Midbrain (tissue), 1 donor: ENCODE measurements at regions not wholly inside any gene's neighbourhood (a gene's known extent, or its start where the extent isn't known, plus 50 kb on each side); places are given as distances from the start of the nearest gene placed in this dataset.
"Not testable (repeated sequence)": the region's sequence is repeated elsewhere in the genome, so short reads cannot be mapped to it uniquely, and the experiment has no call there.

Experiments
- DNase-seq: peaks from one replicate; lab custom pipeline; 2025; lab: John Stamatoyannopoulos, UW

DNA sequence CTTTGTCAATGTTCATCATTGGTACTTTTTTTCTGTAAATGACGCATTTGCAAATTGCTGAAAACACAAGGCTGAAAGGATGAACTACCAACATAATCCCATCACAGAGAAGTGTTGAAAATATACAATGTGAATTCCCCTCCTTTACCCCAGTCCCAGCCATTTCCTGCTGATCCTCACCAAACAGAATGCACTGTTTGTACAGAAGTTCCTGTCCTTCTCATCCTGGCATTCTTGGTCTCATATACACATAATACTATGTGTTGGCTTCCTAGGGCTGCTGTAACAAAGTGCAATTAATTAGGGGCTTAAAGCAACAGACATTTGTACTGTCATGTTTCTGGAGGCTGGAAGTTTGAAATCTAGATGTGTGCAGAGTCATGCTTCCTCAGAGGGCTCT is 836.2 kb upstream of the MGAT4C start:
- DNase-seq, result no peak

GRCh38 chr12:87086118-87086891 is 830.1 kb upstream of the MGAT4C start:
- no peak for DNase-seq

DNA sequence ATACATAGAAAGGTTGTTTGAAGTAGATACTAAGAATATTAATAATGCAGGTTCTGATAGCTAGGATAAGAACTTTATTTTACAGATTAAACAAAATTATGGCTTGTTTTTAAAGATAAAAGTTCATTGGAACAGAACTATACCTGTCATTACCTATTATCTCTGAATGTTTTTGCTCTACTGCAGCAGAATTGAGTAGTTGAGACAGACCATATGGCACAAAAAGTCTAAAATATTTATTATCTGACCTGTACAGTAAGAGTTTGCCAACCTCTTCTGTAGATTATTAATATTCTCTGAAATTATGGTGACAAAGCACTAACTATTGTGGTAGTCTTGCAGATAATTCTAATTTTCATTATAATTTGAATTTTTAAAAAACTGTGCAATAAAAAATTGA is 829.1 kb upstream of the MGAT4C start:
- DNase-seq, result no peak

DNA sequence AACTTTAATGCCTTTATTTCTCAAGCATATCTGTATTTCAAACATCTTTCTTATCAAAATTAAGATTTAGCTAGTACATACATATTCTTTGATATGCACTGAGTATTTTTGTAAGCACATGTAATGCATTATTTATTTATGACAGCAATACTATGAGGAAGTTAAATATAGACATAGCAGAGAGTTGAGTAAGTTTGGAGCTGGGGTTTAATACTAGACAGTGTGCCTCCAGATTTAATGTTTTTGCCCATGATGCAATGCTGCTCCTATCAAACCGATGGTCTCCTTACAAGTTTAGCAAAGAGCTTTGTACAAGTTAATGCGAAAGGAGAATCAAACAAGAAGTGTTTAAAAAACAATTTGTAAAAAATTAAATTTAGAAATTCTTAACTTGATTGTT is 826.6 kb upstream of the MGAT4C start:
- no peak for DNase-seq

DNA sequence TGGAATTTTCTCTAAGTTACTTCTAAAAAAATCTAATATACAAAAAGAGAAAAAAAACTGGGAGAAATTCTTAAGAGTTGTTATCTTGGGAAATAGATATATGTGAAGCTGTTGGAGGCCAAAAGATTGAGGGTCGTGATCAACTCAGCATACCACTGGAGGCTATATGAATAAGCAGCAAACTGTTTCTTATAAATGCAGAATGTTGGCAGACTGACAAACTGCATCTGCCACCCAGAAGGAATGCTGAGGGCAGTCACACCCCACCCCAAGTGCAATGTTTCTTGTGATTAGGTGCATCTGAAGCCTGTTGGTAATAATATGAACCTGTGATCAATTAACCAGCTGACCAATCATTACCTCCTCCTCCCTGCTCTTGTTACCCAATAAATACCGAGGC is 818.6 kb upstream of the MGAT4C start:
- DNase-seq, result no peak

GRCh38 chr12:87066326-87066725 is 810.1 kb upstream of the MGAT4C start:
- no peak for DNase-seq

- no peak for DNase-seq
These were observed 803.0 kb upstream of the MGAT4C start for GRCh38 chr12:87059231-87059630.

- DNase-seq, result no peak
These were observed 798.0 kb upstream of the MGAT4C start for GRCh38 chr12:87054226-87054625.

GRCh38 chr12:87051621-87052020 is 795.4 kb upstream of the MGAT4C start:
- no peak for DNase-seq

DNA sequence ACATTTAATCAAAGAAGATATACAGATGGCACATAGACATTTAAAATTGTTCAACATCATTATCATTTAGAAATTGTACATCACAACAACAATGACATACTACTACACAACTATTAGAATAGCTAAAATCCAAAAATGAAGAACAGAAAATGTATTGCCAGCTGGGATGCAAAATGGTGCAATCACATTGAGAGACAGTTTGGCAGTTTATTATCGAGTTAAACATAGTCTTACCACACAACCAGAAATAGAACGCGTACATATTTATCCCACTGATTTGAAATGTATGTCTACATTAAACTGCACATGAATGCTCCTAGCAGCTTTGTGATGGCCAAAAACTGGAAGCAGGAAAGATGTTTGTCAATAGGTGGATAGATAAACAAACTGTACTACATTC is 791.5 kb upstream of the MGAT4C start:
- no peak for DNase-seq

- DNase-seq, result no peak
These were observed 783.3 kb upstream of the MGAT4C start for GRCh38 chr12:87039536-87039935.

DNA sequence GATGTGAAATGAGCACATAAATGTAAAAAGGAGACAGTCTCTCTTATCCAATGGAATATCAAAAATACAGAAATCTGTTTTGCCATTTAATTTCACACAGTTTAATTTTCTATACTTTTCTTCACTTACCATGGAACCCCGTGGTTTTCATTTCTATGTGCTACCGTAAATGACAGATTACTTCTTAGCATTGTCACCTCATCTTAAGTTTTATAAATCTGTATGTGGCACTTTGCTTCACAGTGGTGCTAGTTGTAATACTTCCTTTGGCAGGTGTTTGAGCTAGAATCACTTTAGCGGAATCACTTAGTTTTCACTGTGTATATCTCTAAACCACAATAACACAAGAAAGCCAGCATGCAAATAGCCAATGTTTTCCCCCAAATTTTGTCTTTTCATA is 781.9 kb upstream of the MGAT4C start:
- DNase-seq, result no peak

DNA sequence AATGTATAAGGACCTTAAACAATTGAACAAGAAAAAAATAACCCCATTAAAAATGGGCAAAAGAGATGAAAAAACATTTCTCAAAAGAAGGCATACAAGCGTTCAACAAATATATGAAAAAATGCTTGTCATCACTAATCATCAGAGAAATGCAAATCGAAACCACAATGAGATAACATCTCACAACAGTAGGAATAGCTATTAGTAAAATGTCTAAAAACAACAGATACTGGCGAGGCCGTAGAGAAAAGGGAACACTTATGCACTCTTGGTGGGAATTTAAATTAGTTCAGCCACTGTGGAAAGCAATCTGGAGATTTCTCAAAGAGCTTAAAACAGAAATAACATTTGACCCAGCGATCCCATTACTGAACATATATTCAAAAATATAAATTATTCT is 769.8 kb upstream of the MGAT4C start:
- DNase-seq, result no peak

DNA sequence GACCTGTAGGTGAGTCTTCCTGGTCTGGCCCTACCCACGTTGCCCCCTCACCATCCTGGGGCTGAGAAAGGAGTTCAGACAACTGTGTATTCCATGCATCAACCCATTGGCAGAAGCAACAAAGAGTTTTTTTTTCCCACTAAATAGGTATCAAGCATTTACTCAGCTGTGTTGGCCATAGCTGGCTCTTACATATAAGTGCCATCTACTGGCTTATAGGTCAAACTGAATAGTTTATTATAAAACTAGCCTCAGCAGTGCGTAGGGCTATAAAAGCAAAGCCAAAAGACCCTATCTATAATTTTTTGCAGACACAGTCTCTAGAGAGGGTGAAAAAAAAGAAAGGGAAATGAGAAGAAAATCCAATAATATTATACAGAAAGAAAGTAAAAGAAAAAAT is 765.2 kb upstream of the MGAT4C start:
- no peak for DNase-seq

DNA sequence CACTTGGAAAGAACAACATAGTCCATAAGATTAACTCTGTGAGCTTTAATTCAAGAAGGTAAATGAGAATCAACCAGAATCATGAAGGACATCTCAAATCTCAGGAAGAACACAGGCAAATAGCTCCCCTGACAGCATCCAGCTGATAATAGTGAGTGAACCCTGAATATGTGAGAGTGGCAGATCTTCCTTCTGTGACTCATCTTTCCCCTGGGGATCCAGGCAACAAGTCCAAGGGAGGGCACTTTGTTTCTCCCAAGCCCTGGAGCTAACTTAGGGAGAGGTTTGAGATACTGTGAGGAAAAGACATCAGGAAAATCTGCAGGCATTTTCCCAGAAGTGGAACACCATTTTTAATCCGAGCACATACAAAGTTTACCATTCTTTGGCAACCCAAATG is 763.9 kb upstream of the MGAT4C start:
- DNase-seq, result no peak

- no peak for DNase-seq
These were observed 759.2 kb upstream of the MGAT4C start for GRCh38 chr12:87015352-87015751.

GRCh38 chr12:87008785-87009384 is 752.7 kb upstream of the MGAT4C start:
- DNase-seq, result no peak

DNA sequence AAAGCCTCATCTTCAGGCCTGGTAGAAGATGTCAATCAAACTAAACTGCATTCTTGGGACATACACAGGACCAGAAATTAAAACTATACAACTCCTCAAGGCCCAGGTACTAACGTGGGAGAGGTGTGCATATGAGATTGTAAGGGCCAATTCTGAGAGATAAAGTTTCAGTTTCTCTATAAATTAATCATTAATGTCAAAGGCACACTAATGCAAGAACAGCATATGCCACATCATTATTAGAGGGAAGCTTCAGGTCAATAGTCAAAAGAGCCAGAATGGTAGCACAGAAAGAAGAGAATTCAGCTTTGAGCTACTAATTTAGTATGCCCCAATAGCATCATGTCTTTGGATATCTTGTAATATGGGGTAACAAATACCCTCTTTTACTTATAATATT is 744.9 kb upstream of the MGAT4C start:
- DNase-seq, result no peak

- DNase-seq, result no peak
These were observed 729.1 kb upstream of the MGAT4C start for GRCh38 chr12:86985298-86985697.

DNA sequence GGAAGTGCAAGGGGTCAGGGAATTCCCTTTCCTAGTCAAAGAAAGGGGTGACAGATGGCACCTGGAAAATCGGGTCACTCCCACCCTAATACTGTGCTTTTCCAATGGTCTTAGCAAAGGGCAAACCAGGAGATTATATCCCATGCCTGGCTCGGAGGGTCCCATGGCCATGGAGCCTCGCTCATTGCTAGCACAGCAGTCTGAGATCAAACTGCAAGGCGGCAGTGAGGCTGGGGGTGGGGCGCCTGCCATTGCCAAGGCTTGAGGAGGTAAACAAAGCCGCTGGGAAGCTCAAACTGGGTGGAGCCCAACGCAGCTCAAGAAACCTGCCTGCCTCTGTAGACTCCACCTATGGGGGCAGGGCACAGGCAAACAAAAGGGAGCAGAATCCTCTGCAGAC is 714.4 kb upstream of the MGAT4C start:
- not testable (repeated sequence) for DNase-seq

- no peak for DNase-seq
These were observed 703.7 kb upstream of the MGAT4C start for GRCh38 chr12:86959766-86960458.

DNA sequence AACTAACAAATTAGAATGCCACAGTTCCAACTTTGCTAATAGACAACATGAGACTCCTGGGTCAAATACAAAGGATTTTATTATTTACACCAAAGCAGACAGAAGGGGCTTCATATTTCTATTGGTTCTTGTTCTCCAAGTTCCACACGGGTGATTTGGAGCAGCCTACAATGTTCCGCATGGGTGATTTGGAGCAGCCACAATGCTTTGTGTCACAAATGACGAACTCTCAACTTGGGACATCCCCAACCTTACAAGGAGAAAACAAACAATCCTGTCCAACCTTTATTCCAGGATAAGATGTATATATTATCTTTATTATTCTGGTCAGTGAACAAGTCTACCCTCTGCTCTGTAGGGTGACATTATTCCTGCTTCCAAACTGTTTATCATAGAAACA is 694.3 kb upstream of the MGAT4C start:
- no peak for DNase-seq

- no peak for DNase-seq
These were observed 693.9 kb upstream of the MGAT4C start for GRCh38 chr12:86950043-86950442.
